ENCODE measurements at regions not wholly inside any gene's neighbourhood (a gene's known extent, or its start where the extent isn't known, plus 50 kb on each side); places are given as distances from the start of the nearest gene placed in this dataset.
"Not testable (repeated sequence)": the region's sequence is repeated elsewhere in the genome, so short reads cannot be mapped to it uniquely, and the experiment has no call there.

DNA sequence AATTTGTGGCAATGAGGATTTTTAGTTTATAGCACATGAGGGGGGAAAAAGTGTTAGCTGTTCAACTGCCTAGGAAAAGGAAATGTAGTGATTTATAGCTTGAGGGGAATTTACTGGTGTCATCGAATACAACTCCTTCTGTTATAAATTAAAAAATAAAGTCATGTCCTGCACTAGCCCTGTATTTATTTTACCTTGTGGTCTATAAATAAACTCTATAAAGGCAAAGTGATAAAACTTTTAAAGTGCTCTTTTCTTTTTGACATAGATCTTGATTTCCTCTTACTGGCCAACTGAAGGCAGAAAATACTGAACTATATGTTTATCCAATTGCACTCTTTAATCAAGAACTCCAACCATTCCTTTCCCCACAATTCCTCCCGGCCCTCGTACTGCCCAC is 672.1 kb upstream of the SLIT2 start:
- DNase-seq: no peak

DNA sequence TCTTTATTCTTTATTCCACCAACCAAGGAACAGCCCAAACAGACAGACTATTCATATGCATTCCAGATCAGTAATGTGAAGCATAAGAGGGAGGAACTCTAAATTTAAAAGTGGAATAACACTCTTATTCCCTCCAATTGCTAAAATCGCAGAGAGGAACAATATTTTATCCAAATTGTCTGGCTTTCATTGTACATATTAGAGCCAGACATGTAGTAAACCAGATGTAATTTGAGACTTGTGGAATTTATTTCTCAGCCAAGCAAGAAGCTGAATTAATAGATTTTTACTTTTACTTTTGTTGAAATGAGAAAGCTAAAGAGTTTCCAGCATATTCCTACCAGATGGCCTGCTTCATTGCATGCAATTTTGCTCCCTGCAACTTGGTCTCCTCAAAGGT is 674.6 kb upstream of the SLIT2 start:
- DNase-seq: no peak

DNA sequence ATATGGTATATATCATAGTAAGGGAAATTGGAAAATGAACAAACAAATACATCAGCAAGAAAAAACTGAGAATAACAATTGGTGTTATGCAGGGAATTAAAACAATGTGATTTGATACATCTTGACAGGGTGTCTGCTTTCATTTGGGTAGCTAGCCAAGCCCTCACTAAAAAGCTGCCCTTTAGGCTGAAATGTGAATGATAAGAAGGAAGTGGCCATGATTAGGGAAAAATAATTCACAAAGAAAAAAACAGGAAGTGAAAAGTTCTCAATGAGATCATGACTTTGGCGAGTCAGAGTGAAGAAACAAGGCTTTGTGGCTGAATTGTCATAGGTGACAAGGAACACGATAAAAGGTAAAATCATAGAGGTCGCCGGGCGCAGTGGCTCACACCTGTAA is 675.8 kb upstream of the SLIT2 start:
- no peak for DNase-seq

DNA sequence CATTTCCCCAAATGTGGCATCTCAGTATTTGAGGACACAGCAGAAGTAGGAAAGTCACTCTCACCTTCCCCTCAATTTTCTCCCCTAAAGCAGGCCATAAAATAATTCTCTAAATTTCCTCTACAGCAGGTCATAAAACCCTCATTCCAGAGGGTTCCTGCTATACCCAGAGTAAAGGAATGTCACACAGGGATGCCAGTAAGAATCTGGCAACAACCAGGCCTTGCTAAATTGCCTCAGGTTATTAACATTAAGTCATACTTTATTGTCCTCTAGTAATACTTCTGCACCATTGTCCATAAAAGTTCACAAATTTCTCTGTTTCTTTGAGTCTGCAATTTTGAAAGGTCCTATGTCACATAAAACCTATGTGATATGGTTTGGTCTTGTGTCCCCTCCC is 685.7 kb upstream of the SLIT2 start:
- DNase-seq: no peak

DNA sequence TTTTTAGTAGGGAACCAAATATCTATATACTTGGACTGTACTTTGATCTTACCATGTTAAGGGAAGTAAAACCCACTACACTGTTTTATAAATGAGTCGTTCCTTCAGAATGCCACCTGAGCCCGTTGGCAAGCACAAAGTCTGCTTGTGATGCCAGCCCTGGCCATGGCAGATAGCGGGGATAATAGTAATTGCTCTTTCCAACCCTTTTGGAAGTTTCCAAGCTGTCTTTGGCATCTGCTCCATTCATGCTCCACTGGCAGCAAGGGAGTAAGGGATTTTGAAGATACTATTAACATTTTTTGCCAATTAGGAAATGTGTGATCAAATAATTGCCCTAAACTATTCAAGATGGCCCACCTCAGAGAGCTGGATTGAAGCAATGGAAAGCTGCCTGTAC is 689.2 kb upstream of the SLIT2 start:
- no peak for DNase-seq

DNA sequence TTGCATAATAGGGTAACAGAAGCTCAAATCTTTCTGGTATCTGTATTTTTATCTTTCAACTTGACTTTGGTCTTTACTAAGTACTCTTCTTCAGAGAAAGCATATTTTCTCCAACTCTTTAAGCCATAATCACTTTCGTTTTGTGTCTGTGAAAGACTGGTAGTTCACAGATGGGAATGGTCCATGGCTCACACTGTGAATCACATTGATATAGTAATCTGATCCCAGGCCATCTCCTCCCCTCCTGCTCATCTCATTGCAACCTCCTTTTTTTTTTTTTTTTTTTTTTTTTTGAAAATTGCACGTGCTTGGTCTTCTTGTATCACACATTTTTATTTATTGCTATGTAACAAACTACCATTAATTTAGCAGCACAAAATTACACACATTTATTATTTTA is 694.5 kb upstream of the SLIT2 start:
- DNase-seq: no peak

DNA sequence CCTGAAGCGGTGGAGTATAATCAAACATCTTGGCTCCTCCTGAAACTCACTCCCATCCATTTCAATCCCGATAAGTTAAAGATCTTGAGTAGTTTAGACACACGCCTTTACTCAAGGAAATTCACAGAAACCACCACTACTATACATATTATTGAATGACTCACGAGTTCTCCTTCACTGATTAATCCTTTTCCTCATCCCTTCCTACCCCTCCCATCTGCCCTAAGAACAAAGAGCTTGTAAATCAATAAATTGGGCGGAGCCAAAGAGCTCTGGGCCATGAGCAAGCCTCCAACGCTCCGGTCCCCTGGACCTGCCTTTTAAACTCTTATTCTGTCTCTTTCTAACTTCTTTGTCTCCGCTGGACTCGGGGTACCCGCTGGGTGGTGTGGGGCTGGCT is 695.4 kb upstream of the SLIT2 start:
- DNase-seq: not testable (repeated sequence)

DNA sequence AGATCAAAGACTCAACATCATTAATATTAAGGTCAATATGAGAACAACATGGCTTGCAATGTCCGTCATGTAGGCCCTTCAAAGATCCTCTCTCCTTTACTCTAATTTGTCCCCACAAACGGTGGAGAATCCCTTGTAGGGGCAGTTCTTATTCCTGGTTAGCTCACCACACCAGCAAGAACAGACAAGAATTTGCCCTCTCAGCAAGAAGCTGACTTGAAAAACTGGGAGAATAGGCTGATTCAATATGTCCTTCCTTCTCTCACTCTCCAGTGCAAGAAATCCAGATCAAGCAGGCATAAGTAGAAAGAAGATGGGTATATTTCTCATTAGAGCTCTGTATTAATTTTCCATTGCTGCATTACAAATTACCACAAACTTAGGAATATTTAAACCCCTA is 704.2 kb upstream of the SLIT2 start:
- no peak for DNase-seq

DNA sequence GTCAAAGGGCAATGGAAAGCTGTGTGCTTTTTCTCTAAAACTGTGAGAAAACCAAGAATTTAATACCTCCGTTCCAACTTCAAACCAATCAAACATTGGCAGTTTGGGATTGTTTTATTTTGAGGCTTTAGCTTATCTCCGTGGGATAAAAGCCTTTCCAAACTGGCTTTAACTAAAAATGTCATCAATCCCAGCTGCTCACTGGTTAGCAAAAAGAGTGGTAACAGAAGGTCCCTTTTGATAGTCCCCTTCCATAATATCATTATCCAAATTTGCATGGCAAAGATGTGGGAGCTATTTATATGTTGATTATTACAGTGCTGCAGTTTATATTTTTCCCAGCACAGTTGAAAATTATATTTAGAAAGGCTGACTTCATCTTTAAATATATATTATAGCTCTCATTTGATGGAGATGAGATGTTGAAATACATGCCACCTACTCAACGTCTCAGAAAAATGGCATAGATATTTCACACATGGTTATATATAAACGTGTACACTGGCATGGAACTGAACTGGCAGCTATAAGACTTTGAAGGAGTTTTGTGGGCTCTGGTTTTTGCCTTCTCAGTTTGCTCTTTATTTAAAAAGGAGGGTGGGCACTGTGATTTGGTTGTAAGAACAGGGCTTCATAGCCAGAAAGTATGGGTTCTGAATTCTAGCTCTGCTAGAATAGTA is 707.1 kb upstream of the SLIT2 start:
- no peak for DNase-seq

DNA sequence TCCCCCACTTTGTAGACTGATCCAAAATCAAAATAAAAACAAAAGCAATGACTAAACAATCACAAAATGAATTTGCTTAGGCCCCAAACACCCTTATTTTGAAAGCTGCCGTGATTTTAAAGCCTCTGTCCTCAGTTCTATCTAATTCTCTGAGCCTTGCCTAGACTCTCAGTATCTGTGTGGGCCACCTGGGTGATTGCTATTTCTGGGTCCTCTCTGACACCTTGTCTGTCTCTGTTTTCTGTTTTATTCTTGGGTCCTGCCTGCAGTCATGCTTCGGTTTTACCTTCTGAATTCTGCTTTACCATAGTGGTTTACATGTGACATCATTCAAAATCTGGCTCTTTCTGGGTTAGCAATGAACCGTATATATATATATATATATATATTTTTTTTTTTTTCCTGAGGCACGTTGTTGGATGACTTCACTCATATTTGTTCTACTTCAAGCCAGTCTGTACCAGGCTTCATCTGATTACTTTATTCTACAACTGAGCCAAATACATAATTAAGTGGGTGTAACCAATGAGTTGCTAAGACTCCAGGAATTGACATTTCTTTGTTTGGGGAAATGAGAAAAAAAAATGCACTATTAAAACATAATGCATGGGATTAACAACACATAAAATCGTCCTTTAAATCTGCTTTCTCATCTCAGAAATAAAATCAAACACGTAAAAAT is 710.7 kb upstream of the SLIT2 start:
- no peak for DNase-seq

DNA sequence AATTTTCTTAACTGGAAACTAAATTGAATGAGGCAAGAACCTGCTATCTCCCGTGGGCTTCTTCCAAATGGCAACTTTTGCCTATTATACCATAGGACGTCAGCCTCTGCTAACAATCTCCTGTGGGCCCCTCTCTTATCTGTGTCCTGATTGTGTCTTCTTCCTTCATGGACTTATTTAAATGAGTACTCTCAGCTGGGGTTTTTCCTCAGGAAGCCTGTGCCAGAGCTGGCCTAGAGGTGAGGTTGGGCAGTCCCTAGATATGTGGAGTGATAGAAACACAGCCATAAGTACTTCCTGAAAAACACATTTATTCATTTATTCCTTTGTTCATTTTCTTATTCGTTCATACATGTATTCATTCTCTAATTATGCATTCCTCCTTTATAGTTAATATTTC is 712.5 kb upstream of the SLIT2 start:
- no peak for DNase-seq

DNA sequence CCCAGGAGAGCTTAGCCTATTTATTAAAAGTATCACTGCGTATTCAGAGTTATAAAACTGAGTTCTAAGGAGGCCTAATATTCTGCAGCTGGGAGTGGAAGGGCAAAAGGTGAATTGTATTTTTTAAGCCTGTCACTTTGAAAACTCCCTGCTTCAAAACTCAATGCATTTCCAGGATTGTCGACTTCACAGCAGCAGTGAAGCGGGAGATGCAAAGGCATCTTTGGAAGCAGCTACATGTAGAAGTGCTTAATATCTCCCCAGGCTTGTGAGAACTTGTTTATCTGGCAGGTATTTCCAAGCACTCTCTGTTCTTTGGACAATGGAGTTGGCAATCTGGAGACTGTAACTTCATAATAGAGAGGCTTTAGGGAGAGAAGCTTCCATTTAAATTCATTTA is 717.5 kb upstream of the SLIT2 start:
- DNase-seq: no peak

DNA sequence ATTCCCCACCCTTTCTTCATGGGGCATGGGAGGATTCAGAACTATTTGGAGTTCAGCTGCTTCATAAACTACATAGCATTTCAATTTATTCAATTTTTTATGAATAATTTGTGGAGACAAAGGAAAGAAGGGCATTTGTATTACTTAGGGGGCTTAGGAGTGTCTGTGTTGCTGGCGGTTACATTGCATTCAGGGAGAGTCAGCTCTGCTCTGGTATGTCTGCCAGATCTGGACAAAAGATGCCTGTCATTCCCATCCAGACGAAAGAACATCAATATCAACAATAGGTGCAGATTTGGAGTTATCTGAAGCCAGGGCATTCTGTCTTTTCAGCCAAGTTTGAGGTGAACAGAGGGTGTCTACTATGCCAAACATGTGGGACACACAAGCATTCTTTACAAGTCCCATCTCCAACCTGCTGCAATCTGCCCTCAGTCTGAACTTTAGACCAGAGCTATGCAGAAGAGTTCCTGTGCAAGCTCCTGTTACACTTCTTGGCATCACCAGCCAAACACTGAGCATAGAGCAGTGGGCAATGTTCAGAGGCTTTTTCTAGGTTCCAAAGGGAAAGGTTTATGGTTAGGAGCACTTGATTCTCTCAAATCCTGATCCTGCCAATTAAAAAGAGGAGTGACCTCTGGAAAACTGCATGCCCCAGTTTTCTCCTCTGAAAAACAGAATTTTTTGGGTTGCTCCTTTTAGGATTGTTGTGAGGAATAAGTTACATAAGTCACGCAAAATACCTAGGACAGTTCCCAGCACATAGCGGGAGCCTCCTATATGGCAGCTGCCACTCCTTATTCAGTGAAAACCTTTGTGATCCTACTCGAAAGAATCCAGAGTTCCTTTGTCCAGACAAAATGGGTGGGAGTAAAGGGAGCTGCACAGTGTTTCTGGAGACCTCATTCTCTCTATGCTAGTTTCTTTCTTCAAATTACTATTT is 719.5 kb upstream of the SLIT2 start:
- DNase-seq: no peak

DNA sequence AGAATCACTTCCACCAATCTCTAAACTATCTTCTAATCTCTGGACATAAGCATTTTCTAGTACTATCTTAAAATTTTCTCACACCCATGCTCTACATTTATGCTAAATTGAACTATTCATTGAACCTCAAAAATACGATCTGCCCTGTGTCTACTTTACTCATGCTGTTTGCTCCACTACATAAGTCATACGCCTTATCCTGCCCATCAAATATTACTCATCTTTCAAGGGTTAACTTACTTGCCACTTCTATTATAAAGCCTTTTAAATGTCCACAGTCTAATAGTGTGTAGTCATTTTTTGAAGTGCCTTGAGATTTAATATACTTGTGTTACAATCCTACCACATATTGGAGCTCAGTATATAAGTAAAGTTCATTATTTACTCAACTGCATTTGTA is 727.7 kb upstream of the SLIT2 start:
- no peak for DNase-seq

DNA sequence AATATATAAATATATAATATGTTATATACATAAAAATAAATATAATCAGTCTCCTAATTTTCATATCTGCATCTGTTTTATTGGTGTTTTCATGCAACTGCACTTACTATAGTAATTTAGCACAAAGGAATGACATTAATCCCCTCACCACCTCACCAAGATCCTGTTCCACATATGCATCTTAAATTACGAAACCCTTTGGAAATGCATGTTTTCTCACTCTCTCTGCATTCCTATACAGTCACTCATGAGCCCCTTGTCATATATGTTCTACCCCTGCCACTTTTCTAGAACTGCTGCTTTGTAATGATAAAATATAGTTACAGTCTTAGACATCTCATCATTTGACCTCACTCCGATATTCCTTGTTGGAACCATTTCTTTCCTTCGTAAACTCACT is 728.7 kb upstream of the SLIT2 start:
- no peak for DNase-seq

DNA sequence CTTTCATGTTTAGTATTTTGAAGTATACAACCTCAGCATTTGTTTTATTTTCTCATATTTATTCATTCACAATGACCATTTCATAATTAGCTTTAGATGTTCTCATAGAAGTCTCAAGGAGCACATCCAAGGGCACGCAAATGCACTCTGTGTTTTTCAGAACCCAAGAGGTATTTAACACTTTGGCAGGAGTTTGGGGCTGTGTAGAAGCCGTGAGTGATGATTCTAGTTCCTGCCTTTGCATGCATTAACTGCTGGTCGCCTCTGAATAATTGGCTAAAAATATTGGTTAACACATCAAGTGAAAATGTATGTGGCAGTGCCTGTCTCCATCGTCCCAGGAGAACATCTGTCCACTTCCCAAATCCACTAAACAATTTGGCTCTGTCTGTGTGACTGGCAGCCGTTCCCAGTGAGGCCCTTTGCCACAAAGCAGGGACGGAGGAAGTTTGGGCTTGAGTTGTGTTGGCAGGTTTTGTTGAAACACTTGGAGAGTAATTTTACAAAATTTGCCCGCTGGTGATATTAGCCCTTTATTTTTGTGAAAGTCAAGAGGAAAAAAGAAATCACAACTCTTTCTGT is 730.7 kb upstream of the SLIT2 start:
- DNase-seq: no peak

DNA sequence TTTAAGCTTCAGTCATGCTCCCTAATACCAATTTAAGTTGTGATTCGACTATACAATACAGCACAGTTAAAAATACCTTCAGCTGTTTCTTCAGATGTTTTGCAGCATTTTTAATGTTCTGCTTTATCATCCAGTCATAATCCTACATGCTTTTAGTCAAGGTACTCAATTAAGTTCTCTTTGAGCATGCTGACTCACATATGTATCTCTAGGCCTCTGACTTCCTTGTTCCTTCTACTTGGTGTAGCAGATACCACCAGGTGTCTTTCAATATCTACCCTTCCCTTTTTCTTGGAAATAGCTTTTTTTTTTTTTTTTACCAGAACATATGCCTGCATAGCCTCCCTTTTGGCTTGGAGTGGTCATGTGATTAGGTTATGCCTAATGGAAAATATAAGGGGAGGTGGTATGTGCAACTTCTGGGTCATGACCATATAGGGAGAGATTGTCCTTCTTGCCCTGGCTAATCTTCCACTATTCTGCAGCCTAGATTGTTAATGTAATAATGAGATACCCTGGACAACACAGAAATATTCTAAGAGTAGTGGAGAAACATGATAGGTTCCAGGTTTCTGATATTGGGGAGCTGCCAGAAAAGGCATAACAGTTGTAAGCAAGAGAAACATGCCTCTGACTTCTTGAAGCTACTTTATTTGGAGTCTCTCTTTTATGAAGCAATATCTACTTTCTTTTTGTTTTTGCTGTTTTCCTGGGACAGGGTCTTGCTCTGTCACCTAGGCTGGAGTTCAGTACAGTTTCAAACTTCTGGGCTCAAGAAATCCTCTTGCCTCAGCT is 737.2 kb upstream of the SLIT2 start:
- no peak for DNase-seq

DNA sequence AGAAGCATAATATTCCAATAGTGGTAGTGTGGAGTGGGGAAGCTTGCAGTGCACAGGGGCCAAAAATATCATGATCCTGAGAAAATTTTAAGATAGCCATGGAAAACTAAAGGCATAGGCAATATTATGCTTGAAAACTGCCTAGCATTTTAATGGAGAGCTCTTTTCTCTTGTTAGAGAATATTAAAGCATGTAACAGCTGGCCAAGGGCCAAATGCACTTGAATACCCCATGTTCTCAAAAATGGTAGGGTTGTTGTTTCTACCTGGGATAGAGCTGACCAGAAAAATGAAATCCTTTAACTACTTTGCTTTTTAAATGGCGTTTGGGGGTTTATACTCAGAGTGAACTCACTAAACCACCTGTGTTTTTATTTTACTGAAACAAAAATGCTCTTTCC is 739.6 kb upstream of the SLIT2 start:
- DNase-seq: no peak

DNA sequence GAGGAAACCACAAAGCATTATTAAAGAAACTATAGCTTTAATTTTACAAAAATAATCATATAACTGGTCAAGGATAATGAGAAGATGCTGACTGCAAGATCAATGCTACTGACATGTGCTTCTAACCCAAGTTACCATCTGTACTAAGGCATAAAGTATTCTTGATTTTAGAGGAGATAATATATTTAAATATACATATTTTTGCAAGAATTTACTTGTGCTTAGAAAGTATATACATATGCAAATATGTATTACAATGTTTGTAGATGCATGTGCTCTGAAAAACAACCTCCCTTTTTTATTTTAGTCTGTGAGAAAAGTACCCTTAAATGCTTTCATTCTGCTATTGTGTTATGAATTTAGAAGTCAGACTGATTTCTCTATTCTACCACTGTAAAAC is 740.7 kb upstream of the SLIT2 start:
- DNase-seq: no peak

DNA sequence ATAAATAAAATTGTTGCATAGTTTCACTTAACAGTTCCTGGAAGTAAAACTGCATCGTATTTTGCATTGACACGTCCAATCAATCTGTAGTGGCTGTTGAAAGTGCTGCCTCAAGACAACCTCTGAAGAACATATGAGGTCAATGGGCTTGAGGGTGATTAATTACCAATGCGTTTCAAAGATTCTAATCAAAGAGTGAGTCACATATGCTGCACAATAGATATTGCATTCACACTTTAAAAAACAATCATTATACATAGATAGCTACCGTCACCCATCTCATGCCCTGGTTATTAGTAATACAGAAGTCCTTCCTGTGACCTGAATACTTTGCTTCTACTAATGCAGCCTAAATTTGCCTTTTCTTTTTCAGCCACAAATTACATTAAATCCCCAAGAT is 743.3 kb upstream of the SLIT2 start:
- DNase-seq: no peak

DNA sequence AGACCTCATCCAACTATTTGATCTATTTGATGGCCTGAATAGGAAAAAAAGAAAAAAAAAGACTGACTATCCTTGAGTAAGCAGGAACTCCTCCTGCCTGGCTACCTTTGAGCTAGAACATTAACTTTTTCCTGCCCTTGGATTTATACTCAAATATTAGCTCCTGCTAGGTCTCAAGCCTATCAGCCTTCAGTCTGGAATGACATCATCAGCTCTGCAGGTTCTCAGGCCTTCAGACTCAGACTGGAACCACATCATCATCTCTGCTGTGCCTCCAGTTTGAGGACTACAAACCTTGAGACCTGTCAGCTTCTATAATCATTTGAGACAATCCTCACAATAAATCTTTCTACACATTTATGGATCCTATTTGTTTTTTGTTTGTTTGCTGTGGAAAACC is 754.0 kb upstream of the SLIT2 start:
- DNase-seq: no peak

DNA sequence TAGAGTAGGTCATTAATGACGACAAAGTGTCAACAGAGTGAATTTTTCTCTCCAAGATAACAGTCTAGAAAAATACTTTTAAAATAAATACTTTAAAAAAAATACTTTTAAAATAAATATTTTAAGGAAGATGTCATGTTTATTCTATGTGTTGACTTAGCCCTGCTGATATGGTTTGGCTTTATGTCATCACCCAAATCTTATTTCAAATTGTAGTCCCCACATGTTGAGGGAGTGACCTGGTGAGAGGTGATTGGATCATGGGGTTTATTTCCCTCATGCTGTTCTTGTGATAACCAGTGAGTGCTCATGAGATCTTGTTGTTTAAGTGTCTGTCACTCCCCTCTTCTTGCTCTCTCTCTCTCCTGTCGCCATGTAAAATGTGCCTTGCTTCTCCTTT is 754.9 kb upstream of the SLIT2 start:
- DNase-seq: no peak

DNA sequence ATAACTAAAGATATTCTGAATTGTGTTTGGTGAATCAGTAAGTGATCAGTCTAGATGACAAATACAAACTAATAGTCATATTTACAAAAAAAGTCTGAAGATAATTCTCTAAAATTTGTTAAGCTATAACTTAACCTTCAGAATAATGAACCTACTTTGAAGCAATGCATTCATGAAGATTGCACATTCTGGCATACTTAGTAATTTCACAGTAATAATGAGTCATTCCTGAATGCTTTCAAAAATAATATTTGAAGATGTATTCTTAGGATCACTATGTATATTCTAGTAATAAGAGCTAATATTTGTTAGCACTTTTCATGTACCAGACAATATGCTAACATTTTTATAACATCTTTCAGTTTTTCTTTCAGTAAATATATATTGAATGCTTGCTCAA is 756.7 kb upstream of the SLIT2 start:
- no peak for DNase-seq

Measured in stimulated activated CD4-positive, alpha-beta T cell treated with anti-CD3 and anti-CD28 coated beads, Interleukin-4, amount 100 ng/mL, for 4 hours (primary cell).